Erythroblast (primary cell): ENCODE measurements at regions not wholly inside any gene's neighbourhood (a gene's known extent, or its start where the extent isn't known, plus 50 kb on each side); places are given as distances from the start of the nearest gene placed in this dataset.
A peak's percentile ranks its signal among the peaks of the same experiment; 100 is the strongest.
"Not testable (repeated sequence)": the region's sequence is repeated elsewhere in the genome, so short reads cannot be mapped to it uniquely, and the experiment has no call there.

Source experiments
- DNase-seq, 2 experiments: peaks; one replicate each; lab custom pipeline; 2025; lab: John Stamatoyannopoulos, UW
- GATA1 ChIP-seq: IDR thresholded peaks from 2 replicates; pipeline ENCODE4 v1.6.1; 2011; ENCODE audit warnings: low read depth, mild to moderate bottlenecking, control low read depth, low read length, moderate library complexity
- POLR2A ChIP-seq: IDR thresholded peaks from 2 replicates; pipeline ENCODE4 v1.6.1; 2011; ENCODE audit warnings: mild to moderate bottlenecking, low read length

GRCh38 chr2:7861910-7862702 is 819.8 kb upstream of the ID2 start:
- TF ChIP-seq POLR2A (no peak), GATA1 (no peak)
- DNase-seq: no peak

- TF ChIP-seq GATA1: no peak
- TF ChIP-seq POLR2A: no peak
- no peak for DNase-seq
Measured at GRCh38 chr2:7866104-7866503, 815.8 kb upstream of the ID2 start.

- DNase-seq: no peak
- TF ChIP-seq GATA1 (no peak), POLR2A (no peak)
Measured at GRCh38 chr2:7866825-7867224, 815.0 kb upstream of the ID2 start.

- TF ChIP-seq GATA1: no peak
- no peak for TF ChIP-seq POLR2A
- DNase-seq: no peak
Measured at GRCh38 chr2:7867867-7868266, 814.0 kb upstream of the ID2 start.

- DNase-seq: no peak
- TF ChIP-seq POLR2A (no peak), GATA1 (no peak)
Measured at GRCh38 chr2:7868836-7869235, 813.0 kb upstream of the ID2 start.

GRCh38 chr2:7876445-7876844 is 805.4 kb upstream of the ID2 start:
- DNase-seq: not testable (repeated sequence)

- not testable (repeated sequence) for DNase-seq
Measured at GRCh38 chr2:7878266-7878665, 803.6 kb upstream of the ID2 start.

GRCh38 chr2:7878786-7879482 is 802.9 kb upstream of the ID2 start:
- no peak for TF ChIP-seq GATA1
- no peak for TF ChIP-seq POLR2A
- no peak for DNase-seq

GRCh38 chr2:7879483-7879835 is 802.4 kb upstream of the ID2 start:
- TF ChIP-seq POLR2A (no peak), GATA1 (no peak)
- no peak for DNase-seq

- no peak for TF ChIP-seq GATA1
- TF ChIP-seq POLR2A: no peak
- no peak for DNase-seq
Measured at GRCh38 chr2:7880126-7880525, 801.7 kb upstream of the ID2 start.

- DNase-seq: no peak
- TF ChIP-seq GATA1: no peak
- TF ChIP-seq POLR2A: no peak
Measured at GRCh38 chr2:7880566-7880965, 801.3 kb upstream of the ID2 start.

GRCh38 chr2:7881063-7881462 is 800.8 kb upstream of the ID2 start:
- DNase-seq: no peak
- no peak for TF ChIP-seq GATA1
- no peak for TF ChIP-seq POLR2A

GRCh38 chr2:7881466-7881865 is 800.4 kb upstream of the ID2 start:
- no peak for DNase-seq
- no peak for TF ChIP-seq POLR2A
- no peak for TF ChIP-seq GATA1

GRCh38 chr2:7882296-7882695 is 799.6 kb upstream of the ID2 start:
- TF ChIP-seq POLR2A (no peak), GATA1 (no peak)
- DNase-seq: no peak

- no peak for TF ChIP-seq GATA1
- no peak for TF ChIP-seq POLR2A
- no peak for DNase-seq
Measured at GRCh38 chr2:7884338-7884737, 797.5 kb upstream of the ID2 start.

GRCh38 chr2:7886666-7887065 is 795.2 kb upstream of the ID2 start:
- DNase-seq: peak in 1 of 2 experiments; percentile 7
- no peak for TF ChIP-seq GATA1
- TF ChIP-seq POLR2A: no peak
